Central memory CD8-positive, alpha-beta T cell (primary cell): ENCODE measurements at regions not wholly inside any gene's neighbourhood (a gene's known extent, or its start where the extent isn't known, plus 50 kb on each side); places are given as distances from the start of the nearest gene placed in this dataset.

Experiments
- ATAC-seq: fragments of 150-1000 bp; cut with Tn5 transposase; replicated peaks from 2 replicates; pipeline ENCODE4 v1.10.0; 2022; ENCODE audit warnings: mild to moderate bottlenecking, moderate FRiP score, moderate number of reproducible peaks; ENCODE audit not compliant: poor library complexity, severe bottlenecking; ENCODE audit errors: extremely low read depth
- DNase-seq, 2 donors: peaks; one replicate each; pipeline ENCODE4 v3.0.0; 2021; ENCODE audit warnings: low spot score in 2 of 2
- H3K27ac Mint-ChIP-seq: one replicate; pipeline ENCODE4 v1.8.0; 2022; ENCODE audit warnings: low read depth, mild to moderate bottlenecking, moderate library complexity, mixed read lengths
- H3K27me3 Mint-ChIP-seq: one replicate; pipeline ENCODE4 v1.8.0; 2022; ENCODE audit warnings: mixed read lengths
- H3K36me3 Mint-ChIP-seq: one replicate; pipeline ENCODE4 v1.8.0; 2022; ENCODE audit warnings: mild to moderate bottlenecking, moderate library complexity, mixed read lengths; ENCODE audit not compliant: insufficient read depth
- H3K4me1 Mint-ChIP-seq: one replicate; pipeline ENCODE4 v1.8.0; 2022; ENCODE audit warnings: mixed read lengths
- H3K4me3 Mint-ChIP-seq: one replicate; pipeline ENCODE4 v1.8.0; 2022; ENCODE audit warnings: mild to moderate bottlenecking, moderate library complexity, mixed read lengths
- H3K9me3 Mint-ChIP-seq: one replicate; pipeline ENCODE4 v1.8.0; 2022; ENCODE audit warnings: mixed read lengths

DNA sequence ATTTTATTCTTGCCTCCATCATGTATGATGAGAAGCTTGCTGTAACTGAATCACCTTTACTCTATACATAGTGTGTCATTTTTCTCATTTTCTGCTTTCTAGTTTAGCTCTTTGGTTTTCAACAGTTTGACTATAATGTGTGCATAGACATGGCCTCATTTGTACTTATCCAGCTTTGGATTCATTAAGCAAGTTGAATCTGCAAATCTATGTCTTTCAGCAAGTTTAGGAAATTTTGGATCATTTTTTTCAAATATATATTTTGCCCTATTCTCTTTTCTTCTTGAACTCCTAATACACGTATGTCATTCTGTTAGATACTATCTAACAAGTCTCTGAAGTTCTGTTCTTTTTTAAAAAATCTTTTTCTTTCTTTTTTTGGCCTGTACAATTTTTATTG lies 57.8 kb downstream of the PRLHR start:
- H3K27me3 Mint-ChIP-seq: peaks cover 53% of the 10 kb centered on the region
- no peak for DNase-seq
- no peaks in the 10 kb centered on the region for H3K4me1 Mint-ChIP-seq
- H3K27ac Mint-ChIP-seq: no peak overlapping the region
- no peak for ATAC-seq
- H3K9me3 Mint-ChIP-seq: no peaks in the 10 kb centered on the region
- no peak overlapping the region for H3K4me3 Mint-ChIP-seq
- no peaks in the 10 kb centered on the region for H3K36me3 Mint-ChIP-seq

DNA sequence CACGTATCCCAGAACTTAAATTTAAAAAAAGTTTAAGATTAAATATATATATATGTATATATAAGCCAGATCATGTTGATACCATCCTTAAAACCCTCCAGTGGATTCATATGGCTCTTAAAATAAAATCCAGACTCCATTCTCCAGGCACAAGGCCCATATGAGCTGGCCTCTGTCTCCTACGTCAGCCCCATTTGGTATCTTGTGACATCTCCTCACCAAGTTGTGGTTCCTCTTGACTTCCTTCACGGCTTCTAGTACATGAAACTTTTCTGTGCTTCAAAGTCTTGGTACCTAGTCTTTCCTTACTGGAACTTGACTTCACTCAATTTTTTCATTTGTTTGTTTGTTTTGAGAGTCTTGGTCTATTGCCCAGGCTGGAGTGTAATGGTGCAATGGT lies 61.3 kb downstream of the PRLHR start:
- ATAC-seq: no peak
- peaks cover 30% of the 10 kb centered on the region for H3K27me3 Mint-ChIP-seq
- no peak overlapping the region for H3K27ac Mint-ChIP-seq

GRCh38 chr10:118531105-118531852 lies 64.2 kb downstream of the PRLHR start:
- Mint-ChIP-seq H3K27ac (no peak overlapping the region), H3K4me1 (no peaks in the 10 kb centered on the region), H3K36me3 (no peaks in the 10 kb centered on the region), H3K9me3 (no peaks in the 10 kb centered on the region), H3K27me3 (peaks cover 40% of the 10 kb centered on the region), H3K4me3 (no peak overlapping the region)
- ATAC-seq (no peak), DNase-seq (no peak)

More for the DNA sequence above, 61.3 kb downstream of the PRLHR start:
- no peaks in the 10 kb centered on the region for H3K9me3 Mint-ChIP-seq
- H3K4me1 Mint-ChIP-seq: no peaks in the 10 kb centered on the region
- DNase-seq: no peak
- H3K36me3 Mint-ChIP-seq: no peaks in the 10 kb centered on the region
- H3K4me3 Mint-ChIP-seq: no peak overlapping the region

GRCh38 chr10:118528426-118528825 lies 67.0 kb downstream of the PRLHR start:
- Mint-ChIP-seq H3K9me3 (no peaks in the 10 kb centered on the region), H3K4me3 (no peak overlapping the region), H3K36me3 (no peaks in the 10 kb centered on the region), H3K27me3 (peaks cover 61% of the 10 kb centered on the region), H3K4me1 (no peaks in the 10 kb centered on the region), H3K27ac (no peak overlapping the region)
- ATAC-seq (no peak), DNase-seq (no peak)

DNA sequence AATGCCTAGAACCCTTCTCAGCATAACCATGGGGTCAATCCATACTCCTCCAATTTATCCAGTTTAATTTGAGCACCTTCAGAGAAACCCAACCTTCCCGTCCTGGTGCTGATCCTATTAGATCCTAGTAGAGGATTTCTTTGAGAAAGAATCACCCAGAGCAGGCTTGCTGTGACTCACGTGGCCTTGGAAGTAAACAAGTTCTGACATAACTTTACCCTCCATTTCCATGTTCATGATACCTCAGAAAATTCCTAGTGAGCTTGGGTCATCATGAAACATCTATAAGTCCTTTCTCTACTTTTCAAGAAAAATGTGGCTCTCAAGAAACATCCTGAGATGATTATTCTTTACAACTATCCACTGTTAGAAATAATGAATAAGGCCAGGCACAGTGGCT lies 71.7 kb downstream of the PRLHR start:
- no peak for ATAC-seq
- Mint-ChIP-seq H3K36me3 (no peaks in the 10 kb centered on the region), H3K27me3 (peaks cover 86% of the 10 kb centered on the region), H3K4me1 (no peaks in the 10 kb centered on the region), H3K9me3 (no peaks in the 10 kb centered on the region), H3K27ac (no peak overlapping the region), H3K4me3 (no peak overlapping the region)
- no peak for DNase-seq

- peaks cover 86% of the 10 kb centered on the region for H3K27me3 Mint-ChIP-seq
- ATAC-seq (no peak), DNase-seq (no peak)
- no peaks in the 10 kb centered on the region for H3K9me3 Mint-ChIP-seq
- H3K36me3 Mint-ChIP-seq: no peaks in the 10 kb centered on the region
- no peak overlapping the region for H3K27ac Mint-ChIP-seq
- H3K4me1 Mint-ChIP-seq: no peaks in the 10 kb centered on the region
- no peak overlapping the region for H3K4me3 Mint-ChIP-seq
Measured at GRCh38 chr10:118522791-118523498, 72.5 kb downstream of the PRLHR start.

- no peaks in the 10 kb centered on the region for H3K36me3 Mint-ChIP-seq
- no peak overlapping the region for H3K27ac Mint-ChIP-seq
- H3K4me3 Mint-ChIP-seq: no peak overlapping the region
- no peaks in the 10 kb centered on the region for H3K4me1 Mint-ChIP-seq
- H3K27me3 Mint-ChIP-seq: peaks cover 86% of the 10 kb centered on the region
- DNase-seq (no peak), ATAC-seq (no peak)
- no peaks in the 10 kb centered on the region for H3K9me3 Mint-ChIP-seq
Measured at GRCh38 chr10:118521415-118522117, 73.9 kb downstream of the PRLHR start.

DNA sequence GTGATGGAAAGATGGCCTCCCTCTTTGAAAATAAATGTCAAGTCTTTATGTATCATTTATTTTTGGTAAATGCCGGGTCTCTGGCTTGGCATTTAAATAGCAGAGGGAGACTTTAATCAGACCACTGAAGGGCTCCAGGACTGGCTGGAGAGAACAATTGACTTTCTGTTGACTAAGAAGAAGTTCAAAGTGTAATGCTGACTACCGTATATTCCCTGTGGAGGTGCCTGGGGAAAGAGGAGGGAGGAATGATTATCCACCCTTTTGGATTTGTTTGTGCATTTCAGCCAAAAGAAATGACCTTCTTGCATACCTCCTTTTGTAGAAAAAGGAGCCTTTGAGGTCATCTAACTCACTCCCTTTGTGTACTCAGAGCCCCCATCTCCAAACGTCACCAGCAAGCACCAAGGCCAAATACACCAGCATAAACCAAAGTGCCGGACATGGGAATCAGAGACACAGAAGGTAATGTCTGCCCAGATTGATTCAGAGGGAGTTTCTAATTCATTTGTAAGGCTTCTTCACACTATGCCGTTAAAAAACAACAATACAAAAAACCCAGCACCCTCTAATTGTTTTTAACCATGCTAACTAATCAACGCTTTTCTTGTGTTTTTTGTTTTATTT lies 75.2 kb downstream of the PRLHR start:
- ATAC-seq (no peak), DNase-seq (no peak)
- Mint-ChIP-seq H3K4me1 (no peaks in the 10 kb centered on the region), H3K4me3 (no peak overlapping the region), H3K27me3 (peaks cover 86% of the 10 kb centered on the region), H3K36me3 (no peaks in the 10 kb centered on the region), H3K27ac (no peak overlapping the region), H3K9me3 (no peaks in the 10 kb centered on the region)

GRCh38 chr10:118518095-118518494 lies 77.4 kb downstream of the PRLHR start:
- no peak for DNase-seq
- Mint-ChIP-seq H3K9me3 (no peaks in the 10 kb centered on the region), H3K36me3 (no peaks in the 10 kb centered on the region), H3K27ac (no peak overlapping the region), H3K4me1 (no peaks in the 10 kb centered on the region), H3K27me3 (peaks cover 77% of the 10 kb centered on the region), H3K4me3 (no peak overlapping the region)
- no peak for ATAC-seq

GRCh38 chr10:118516716-118517115 lies 78.7 kb downstream of the PRLHR start:
- no peaks in the 10 kb centered on the region for H3K9me3 Mint-ChIP-seq
- DNase-seq (no peak), ATAC-seq (no peak)
- H3K27ac Mint-ChIP-seq: no peak overlapping the region
- H3K36me3 Mint-ChIP-seq: no peaks in the 10 kb centered on the region
- H3K4me1 Mint-ChIP-seq: no peaks in the 10 kb centered on the region
- no peak overlapping the region for H3K4me3 Mint-ChIP-seq
- peaks cover 63% of the 10 kb centered on the region for H3K27me3 Mint-ChIP-seq

DNA sequence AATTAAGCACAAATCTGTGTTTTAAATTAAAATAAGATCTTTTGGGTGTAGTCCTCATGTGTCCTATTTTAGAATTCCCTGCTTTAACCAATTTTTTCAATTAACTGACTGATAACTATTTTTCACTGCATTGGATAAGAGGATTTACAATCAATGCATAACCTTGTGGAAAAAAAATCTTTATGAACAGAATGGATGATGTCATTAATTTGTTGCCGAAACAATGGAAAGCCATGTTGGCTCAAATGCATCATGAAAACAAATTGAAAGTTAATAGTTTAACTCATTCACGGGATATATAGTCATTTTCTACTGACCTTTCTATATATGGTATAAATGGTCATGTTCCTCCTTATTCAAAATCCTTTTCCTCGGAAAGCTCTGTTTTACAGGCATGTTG lies 82.3 kb downstream of the PRLHR start:
- H3K27ac Mint-ChIP-seq: no peak overlapping the region
- peaks cover 47% of the 10 kb centered on the region for H3K27me3 Mint-ChIP-seq
- H3K4me3 Mint-ChIP-seq: no peak overlapping the region
- no peak for ATAC-seq
- no peak for DNase-seq
- H3K9me3 Mint-ChIP-seq: no peaks in the 10 kb centered on the region
- no peaks in the 10 kb centered on the region for H3K4me1 Mint-ChIP-seq
- H3K36me3 Mint-ChIP-seq: no peaks in the 10 kb centered on the region

DNA sequence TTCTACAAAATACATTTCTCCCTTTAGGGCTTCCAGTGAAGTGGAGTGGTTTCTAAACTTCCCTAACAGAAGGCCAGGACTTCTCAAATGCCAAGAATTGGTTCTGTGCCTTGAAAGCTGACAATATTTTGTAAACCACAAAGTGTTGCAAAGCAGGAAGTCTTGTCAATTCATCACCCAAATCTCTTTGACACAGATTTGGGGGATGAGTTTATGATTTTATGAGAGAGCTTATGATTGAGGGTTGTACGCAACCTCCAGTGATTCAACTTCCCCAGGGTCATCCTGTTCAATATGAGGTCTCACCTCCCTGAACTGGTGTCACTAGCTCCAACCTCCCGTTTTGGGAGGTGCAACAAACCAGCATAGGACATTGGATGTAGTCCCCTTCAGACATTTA lies 83.7 kb downstream of the PRLHR start:
- ATAC-seq: no peak
- no peaks in the 10 kb centered on the region for H3K36me3 Mint-ChIP-seq
- no peak for DNase-seq
- no peak overlapping the region for H3K27ac Mint-ChIP-seq
- no peak overlapping the region for H3K4me3 Mint-ChIP-seq
- no peaks in the 10 kb centered on the region for H3K4me1 Mint-ChIP-seq
- peaks cover 32% of the 10 kb centered on the region for H3K27me3 Mint-ChIP-seq
- no peaks in the 10 kb centered on the region for H3K9me3 Mint-ChIP-seq
